Body of pancreas (tissue), 4 donors: ENCODE measurements at regions not wholly inside any gene's neighbourhood (a gene's known extent, or its start where the extent isn't known, plus 50 kb on each side); places are given as distances from the start of the nearest gene placed in this dataset.

Experiments
- POLR2A ChIP-seq, 3 donors: fragments of 450-650 bp; IDR thresholded peaks; one replicate each; pipeline ENCODE4 v1.6.1; 2016; ENCODE audit warnings: antibody characterized with exemption in 3 of 3, mild to moderate bottlenecking in 2 of 3
- TF ChIP-seq, protein P1 (sequence below), 7 experiments: fragments of 450-650 bp in 4 of 7; fragments of 200-600 bp in 3 of 7; sonication (generic) in 3 of 7; IDR thresholded peaks; one replicate each; pipeline ENCODE4 v1.5.1; 2016 to 2019; ENCODE audit warnings: antibody characterized with exemption in 7 of 7

DNA sequence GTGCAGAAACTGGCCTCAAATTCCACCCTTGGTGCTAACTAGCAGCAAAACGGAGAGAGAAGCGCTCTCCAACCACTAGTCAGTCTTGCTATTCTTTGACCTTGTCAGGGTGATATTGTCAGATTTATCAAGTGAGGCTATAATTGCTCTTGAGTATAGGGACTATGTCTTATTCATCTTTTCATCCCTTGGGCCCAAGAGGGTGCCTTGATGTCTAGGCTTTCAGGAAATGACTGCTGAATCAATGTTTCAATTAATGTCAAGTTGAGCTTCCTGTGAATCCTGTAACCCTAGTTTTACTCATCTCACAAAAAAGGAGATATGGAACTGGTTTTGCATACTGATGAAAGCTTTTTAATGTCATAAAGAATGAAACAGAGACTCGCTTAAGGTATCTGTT lies 701.3 kb downstream of the EDEM1 start:
- TF ChIP-seq, protein P1, sequence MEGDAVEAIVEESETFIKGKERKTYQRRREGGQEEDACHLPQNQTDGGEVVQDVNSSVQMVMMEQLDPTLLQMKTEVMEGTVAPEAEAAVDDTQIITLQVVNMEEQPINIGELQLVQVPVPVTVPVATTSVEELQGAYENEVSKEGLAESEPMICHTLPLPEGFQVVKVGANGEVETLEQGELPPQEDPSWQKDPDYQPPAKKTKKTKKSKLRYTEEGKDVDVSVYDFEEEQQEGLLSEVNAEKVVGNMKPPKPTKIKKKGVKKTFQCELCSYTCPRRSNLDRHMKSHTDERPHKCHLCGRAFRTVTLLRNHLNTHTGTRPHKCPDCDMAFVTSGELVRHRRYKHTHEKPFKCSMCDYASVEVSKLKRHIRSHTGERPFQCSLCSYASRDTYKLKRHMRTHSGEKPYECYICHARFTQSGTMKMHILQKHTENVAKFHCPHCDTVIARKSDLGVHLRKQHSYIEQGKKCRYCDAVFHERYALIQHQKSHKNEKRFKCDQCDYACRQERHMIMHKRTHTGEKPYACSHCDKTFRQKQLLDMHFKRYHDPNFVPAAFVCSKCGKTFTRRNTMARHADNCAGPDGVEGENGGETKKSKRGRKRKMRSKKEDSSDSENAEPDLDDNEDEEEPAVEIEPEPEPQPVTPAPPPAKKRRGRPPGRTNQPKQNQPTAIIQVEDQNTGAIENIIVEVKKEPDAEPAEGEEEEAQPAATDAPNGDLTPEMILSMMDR (IDR thresholded peaks at IDR 0.05) = no peak
- TF ChIP-seq POLR2A (IDR thresholded peaks at IDR 0.05) = no peak
